Fibroblast of peridontal ligament (primary cell): ENCODE measurements at regions not wholly inside any gene's neighbourhood (a gene's known extent, or its start where the extent isn't known, plus 50 kb on each side); places are given as distances from the start of the nearest gene placed in this dataset.
A peak's percentile ranks its signal among the peaks of the same experiment; 100 is the strongest.
"Not testable (repeated sequence)": the region's sequence is repeated elsewhere in the genome, so short reads cannot be mapped to it uniquely, and the experiment has no call there.

ENCODE experiments used
- DNase-seq: peaks from one replicate; pipeline ENCODE4 v3.0.0-alpha.2; 2010; ENCODE audit errors: extremely low read depth

DNA sequence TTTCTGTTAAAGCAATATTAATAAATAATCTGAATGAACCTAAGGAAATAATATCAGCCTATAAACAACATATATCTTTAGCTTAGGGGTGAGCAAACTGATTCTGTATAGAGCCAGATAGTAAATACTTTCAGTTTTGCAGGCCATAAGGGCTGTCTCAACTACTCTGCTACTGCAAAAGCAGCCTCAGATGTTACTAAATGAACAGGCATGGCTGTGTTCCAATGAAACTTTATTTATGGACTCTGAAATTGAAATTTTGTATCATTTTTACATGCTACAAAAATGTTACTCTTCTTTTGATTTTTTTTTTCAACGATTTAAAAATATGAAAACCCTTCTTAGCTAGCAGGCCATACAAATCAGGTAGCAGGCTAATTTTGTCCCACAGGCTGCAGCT is 212.8 kb upstream of the PRICKLE2 start:
- DNase-seq = no peak

- no peak for DNase-seq
Observed at GRCh38 chr3:64437131-64437530, 211.9 kb upstream of the PRICKLE2 start.

DNA sequence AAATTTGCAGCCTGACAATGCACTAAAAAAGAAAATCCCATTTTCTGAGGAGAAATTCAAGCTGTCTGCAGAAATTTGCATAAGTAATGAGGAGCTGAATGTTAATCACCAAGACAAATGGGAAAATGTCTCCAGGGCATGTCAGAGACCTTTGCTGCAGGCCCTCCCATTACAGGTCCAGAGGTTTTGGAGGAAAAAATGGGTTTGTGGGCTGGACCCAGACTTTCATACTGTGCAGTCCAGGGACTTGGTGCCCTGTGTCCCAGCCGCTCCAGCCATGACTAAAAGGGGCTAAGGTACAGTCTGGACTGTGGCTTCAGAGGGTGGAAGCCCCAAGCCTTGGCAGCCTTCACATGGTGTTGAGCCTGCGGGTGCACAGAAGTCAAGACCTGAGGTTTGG is 209.8 kb upstream of the PRICKLE2 start:
- not testable (repeated sequence) for DNase-seq

DNA sequence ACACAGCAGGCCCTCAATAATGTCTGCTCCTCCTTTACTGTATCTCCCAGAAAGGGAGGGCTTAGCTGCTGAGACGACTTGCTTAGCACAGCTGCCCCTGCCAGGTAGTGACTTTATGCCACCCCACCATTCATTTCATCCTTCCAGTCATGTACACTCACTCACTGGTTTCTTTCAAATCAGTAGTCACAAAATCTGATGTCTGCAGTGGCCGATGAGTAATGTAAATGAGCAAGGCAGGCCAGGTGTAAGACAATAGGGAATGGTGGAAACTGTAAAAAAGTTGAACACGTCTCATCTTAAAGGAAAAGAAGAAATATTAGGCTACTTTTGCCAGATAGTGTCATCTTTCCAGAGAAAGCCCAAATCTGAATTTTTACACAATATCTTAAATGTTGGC is 207.6 kb upstream of the PRICKLE2 start:
- DNase-seq = no peak

DNA sequence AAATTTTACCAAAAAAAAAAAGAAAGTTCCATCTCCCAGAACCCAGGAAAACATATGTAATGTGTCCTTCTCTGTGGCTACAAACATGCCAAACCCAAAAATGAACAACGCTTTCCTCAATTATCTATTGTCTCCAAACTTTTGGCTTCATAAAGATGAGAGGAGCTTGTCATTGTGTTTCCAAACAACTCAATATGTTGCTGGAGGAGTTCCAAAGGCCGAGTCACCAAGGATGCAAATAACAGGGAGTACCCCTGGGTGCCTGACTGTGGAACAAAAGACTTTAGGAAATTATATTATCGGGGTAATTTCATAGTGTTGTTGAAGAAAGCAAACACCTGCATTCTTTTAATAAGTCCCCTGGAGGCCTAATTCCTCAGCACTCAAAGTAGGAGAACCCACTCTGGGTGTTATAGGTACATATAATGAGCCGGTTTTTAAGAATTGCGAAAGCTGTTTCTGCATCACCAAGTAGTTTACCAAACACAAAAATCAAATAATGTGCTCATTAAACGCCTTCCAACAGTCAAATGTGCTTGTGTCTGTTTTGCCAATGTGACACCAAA is 206.3 kb upstream of the PRICKLE2 start:
- no peak for DNase-seq

- DNase-seq = no peak
Observed at GRCh38 chr3:64427671-64428070, 202.4 kb upstream of the PRICKLE2 start.

DNA sequence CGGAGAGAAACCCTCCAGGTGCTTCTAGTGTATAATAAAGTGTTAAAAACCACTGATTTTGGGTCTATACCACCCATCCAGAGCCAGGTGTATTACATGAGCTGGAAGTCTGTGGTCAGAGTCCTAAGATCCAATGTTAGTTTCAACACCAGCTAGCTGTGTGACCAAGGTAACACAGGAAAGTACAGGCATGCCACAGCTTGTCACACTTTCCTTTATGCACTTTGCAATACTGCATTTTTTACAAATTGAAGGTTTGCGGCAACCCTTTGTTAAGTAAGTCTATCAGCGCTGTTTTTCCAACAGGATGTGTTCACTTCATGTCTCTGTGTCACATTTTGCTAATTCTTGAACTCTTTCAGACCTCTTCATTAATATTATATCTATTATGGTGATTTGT is 201.3 kb upstream of the PRICKLE2 start:
- DNase-seq = no peak

- DNase-seq = no peak
Observed at GRCh38 chr3:64422932-64423331, 197.7 kb upstream of the PRICKLE2 start.

DNA sequence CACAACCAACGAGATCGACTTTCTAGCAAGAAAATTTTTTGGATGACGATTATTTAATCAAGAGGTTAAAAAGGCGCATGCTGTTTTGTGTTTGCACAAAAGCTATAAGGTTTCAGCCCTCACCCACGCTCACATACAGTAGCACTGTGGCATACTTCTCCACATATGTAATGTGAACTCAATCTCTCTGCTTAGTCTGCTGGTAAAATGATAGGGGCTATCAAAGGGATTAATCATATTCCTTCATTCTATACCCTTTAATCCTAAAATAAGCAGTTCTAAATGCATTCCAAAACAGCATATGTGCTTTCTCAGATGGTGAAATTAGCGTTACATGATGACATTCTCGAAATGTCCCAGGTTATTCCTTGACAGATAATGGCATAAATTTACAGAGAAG is 196.9 kb upstream of the PRICKLE2 start:
- DNase-seq = peak; percentile 49

DNA sequence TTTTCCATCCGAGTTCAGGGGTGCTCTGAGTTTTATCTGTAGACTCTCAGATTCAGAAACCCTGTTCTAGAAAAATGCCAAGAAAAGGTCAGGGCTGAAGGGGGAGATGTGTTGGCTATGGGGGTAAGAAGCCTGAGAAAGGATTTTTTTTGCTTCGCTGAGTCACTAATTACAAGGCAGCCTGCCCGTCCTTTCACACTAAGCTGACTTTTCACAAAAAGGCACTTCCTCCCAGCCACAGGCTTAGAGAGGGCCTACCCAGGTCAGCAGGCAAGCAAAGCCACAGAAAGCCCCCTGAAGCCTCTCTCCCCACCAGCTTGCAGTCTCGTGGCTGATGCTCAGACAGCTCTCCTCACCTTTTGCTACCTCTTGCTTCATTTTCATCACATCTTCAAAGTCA is 192.6 kb upstream of the PRICKLE2 start:
- peak; percentile 63 for DNase-seq

DNA sequence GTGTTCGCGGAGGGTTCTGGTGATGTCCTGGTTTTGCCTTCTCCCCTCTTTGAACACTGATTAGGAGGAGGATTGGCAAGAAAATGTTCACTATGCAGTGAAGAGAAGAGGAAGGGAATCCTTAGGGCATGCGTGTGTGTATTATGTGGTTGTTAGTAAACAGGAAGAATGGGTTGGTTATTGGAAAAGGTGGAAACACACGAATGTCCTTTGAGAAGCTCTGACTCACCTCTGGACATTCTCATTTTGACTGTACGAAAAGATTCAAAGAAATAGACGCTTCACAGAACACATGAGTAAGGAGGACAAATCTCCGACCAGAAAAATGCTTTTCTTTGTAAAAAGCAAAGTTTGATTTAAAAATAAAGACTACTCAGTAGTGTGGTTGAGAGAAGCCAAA is 188.8 kb upstream of the PRICKLE2 start:
- DNase-seq = no peak

DNA sequence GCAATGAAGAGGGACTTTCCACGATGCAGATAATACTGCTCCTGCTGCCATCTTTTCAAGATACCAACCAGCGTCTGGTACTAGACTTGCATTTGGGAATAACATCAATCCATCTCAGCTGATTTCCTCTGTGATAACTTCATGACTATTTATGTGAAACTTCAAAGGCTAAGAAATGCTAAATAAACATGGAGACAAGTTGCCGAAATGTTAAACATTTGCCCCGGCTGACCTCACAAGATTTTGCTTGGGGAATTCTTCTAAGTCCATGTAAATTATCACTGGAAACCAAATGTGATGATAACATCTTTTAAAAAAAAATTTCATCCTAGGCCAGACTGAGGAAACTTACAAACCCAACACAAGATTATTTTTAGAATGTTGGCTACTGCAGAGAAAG is 185.8 kb upstream of the PRICKLE2 start:
- no peak for DNase-seq

DNA sequence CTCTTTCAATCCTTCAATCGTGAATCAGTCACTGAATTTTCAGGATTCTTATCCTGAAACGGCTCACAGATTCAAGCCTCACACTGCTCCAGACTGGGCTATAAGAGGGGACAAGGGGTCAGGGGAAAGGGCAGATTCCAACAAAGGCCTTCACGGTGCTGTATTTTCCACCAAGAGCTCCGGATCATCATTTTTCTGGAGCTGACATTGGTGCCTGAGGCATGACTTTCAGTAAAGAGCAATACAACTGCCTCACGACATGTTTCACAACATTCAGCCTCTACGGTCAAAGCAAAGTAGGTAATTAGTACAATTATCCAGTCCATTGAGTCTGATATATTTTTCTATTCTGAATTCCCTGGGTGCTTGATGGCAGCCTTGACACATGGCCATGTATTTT is 185.0 kb upstream of the PRICKLE2 start:
- no peak for DNase-seq

DNA sequence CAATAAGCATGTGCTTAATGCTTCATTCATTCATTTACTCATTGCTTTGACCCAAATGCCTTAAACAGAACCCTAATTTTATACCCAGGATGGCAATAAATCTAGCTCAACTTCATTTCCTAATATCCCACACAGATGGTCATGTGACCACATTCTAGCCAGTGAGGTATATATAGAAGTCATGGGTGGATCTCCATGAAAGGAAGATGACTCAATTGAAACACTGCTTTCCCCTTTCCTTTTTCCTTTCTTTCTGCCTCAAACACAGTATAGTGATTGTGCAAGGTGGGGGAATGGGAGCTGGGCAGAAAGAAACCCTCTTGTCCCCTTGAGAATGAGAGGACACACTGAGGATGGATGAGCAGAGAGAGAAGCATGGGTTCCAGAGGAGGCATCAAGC is 183.5 kb upstream of the PRICKLE2 start:
- no peak for DNase-seq

GRCh38 chr3:64406271-64406670 is 181.0 kb upstream of the PRICKLE2 start:
- no peak for DNase-seq

GRCh38 chr3:64405211-64405835 is 180.1 kb upstream of the PRICKLE2 start:
- peak; percentile 82 for DNase-seq

DNA sequence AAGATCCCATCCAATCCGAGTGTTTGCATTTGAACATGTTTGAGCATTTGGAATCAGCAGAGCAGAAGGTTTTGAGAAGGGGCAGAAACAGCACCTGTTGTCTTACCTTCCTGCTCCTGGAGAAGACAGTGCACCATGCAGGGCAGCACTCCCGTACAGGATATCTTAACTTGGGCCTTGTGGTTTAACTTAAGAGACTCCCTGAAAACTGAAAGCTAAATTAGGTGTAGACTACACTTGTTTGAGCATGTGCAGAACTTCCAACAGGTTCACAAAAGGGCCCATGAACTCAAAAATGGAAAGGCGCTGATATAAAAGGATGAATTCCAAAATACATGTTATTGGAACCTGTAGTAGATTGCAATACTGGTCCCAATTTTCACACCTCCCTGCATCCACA is 175.4 kb upstream of the PRICKLE2 start:
- DNase-seq = no peak

DNA sequence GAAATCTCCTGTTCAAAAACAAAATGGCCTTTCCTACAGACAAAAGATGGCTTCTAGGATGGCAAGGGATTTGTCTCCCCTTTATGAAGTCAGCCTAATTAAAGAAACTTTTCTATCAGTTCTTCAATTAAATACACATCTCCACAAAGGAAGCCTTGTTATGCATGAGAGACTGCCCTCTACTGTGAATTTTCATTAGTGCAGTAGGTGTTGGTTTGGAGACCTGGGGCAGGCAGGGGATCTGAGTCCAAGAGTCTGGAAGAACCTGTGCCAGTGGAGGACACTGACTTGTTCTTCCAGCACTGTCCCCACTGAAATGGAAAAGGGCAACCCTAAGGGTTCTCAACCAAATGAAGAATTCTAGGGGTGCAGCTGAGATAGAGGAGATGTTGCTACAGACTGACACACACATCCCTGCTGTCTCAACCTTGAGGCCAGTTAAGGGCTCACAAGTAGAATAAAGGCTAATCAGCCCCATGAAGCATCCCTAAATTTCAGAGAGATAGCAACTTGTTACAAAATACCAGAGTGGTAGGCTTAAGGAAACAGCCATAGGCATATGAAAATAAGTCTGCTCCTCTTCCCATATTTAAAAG is 174.0 kb upstream of the PRICKLE2 start:
- DNase-seq = peak; percentile 79

DNA sequence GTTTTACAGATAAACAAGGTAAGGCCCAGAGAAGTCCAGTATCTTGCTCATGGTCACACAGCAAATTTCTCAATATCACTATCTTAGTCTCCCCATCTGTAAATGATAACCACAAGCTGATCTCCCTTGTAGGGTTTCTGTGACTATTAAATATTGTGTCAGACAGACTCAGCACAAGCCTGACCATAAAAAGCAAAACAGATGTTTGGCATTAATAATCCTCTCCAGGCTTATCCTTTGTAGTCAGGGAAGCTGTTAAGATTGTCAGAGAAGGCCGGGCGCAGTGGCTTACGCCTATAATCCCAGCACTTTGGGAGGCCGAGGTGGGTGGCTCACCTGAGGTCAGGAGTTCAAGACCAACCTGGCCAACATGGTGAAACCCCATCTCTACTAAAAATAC is 173.2 kb upstream of the PRICKLE2 start:
- DNase-seq = peak; percentile 78

DNA sequence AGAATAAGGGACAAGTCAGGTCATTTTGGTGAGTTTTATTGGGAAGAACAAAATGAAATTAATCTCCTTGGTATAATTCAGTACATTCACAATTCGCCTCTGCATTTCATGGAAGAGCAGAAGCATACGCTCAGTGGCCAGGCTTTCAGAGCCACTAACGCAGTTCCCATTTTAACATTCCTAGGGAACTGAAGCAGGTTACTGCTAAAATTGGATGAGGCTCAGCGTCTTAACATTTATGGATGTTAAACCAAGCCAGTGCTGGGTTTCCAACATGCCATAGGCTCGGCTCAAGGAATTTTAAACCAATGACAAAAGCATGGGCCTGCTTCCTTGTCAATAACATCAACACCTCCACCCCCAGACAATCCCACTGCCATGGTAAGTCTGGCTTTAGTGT is 172.7 kb upstream of the PRICKLE2 start:
- no peak for DNase-seq

DNA sequence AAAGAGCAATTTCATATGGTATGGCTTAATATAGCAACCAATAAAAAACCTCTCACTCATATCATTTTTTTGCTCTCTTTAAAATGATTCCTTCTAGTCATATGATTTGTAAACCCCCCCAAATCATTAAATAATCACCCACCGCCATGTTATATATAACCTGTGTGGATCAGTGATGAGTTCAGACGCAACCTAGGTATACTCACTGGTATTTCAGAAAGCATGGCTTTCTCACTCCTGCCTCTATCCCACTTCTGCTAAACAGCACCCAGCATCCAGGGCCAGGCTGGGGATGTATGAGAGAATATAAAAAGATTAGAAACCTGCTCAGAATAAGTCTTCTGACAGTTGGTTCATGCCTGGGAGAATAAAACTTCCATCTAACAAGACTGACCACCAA is 172.3 kb upstream of the PRICKLE2 start:
- no peak for DNase-seq

DNA sequence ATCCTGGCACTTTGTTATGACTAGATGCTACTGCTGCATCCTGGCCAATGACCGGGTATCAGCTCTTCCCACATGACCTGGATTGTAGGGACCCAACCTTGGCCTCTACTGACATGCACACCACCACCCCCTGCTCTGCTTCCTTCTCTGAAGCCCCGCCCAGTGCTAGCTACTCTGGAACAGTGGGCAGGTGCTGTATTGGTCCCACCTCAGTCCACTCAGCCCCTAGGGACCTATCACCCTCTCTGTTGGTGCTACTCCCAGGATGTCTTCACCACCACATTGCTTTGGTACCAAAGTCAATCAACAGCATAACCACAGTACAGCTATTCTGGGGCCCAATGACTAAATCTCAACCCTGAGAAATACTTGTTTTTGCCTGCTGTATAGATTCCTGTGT is 170.2 kb upstream of the PRICKLE2 start:
- no peak for DNase-seq

GRCh38 chr3:64393193-64393592 is 167.9 kb upstream of the PRICKLE2 start:
- no peak for DNase-seq

- DNase-seq = peak; percentile 38
Observed at GRCh38 chr3:64392001-64392400, 166.7 kb upstream of the PRICKLE2 start.
